ENCODE measurements at regions not wholly inside any gene's neighbourhood (a gene's known extent, or its start where the extent isn't known, plus 50 kb on each side); places are given as distances from the start of the nearest gene placed in this dataset.

- no peak overlapping the region for H2AFZ ChIP-seq (ENCODE audit: low read length)
- H3K4me2 ChIP-seq (ENCODE audit: low read depth, low read length, poor library complexity, severe bottlenecking), result no peak overlapping the region
- no peaks in the 10 kb centered on the region for H3K36me3 ChIP-seq (ENCODE audit: insufficient read depth, low read length)
- H3K27me3 ChIP-seq (ENCODE audit: insufficient read depth, low read length, poor library complexity, severe bottlenecking), result no peaks in the 10 kb centered on the region
- no peaks in the 10 kb centered on the region for H3K4me1 ChIP-seq (ENCODE audit: insufficient read depth, low read length, poor library complexity, severe bottlenecking)
- H3K4me3 ChIP-seq (ENCODE audit: low read length, poor library complexity, severe bottlenecking), result no peak overlapping the region
- H3K79me2 ChIP-seq (ENCODE audit: insufficient read depth, low read length), result no peaks in the 10 kb centered on the region
- H3K9me2 ChIP-seq (replicated peaks; ENCODE audit: low read depth, low read length), result no peaks in the 10 kb centered on the region
- no peak overlapping the region for H3K9ac ChIP-seq (ENCODE audit: low read depth, low read length, poor library complexity, severe bottlenecking)
- TF ChIP-seq EZH2phosphoT487 (IDR thresholded peaks at IDR 0.05; ENCODE audit: borderline replicate concordance) (no peak), CTCF (conservative IDR thresholded peaks at IDR 0.05; ENCODE audit: low read length) (no peak)
- no peaks in the 10 kb centered on the region for H4K20me1 ChIP-seq (ENCODE audit: insufficient read depth, low read length, poor library complexity, severe bottlenecking)
- no peaks in the 10 kb centered on the region for H3K9me3 ChIP-seq (ENCODE audit: insufficient read depth, low read depth, low read length)
- no peaks in the 10 kb centered on the region for H3F3A ChIP-seq (ENCODE audit: low read depth)
Measured at GRCh38 chr6:76892542-76892941, 570.7 kb downstream of the HTR1B start.

- H3K27me3 ChIP-seq (ENCODE audit: insufficient read depth, low read length, poor library complexity, severe bottlenecking), result no peaks in the 10 kb centered on the region
- H3K4me2 ChIP-seq (ENCODE audit: low read depth, low read length, poor library complexity, severe bottlenecking), result no peak overlapping the region
- H3K36me3 ChIP-seq (ENCODE audit: insufficient read depth, low read length), result no peaks in the 10 kb centered on the region
- H3K9me2 ChIP-seq (replicated peaks; ENCODE audit: low read depth, low read length), result no peaks in the 10 kb centered on the region
- no peak overlapping the region for H2AFZ ChIP-seq (ENCODE audit: low read length)
- no peak overlapping the region for H3K4me3 ChIP-seq (ENCODE audit: low read length, poor library complexity, severe bottlenecking)
- H4K20me1 ChIP-seq (ENCODE audit: insufficient read depth, low read length, poor library complexity, severe bottlenecking), result no peaks in the 10 kb centered on the region
- H3K9me3 ChIP-seq (ENCODE audit: insufficient read depth, low read depth, low read length), result no peaks in the 10 kb centered on the region
- no peaks in the 10 kb centered on the region for H3K79me2 ChIP-seq (ENCODE audit: insufficient read depth, low read length)
- H3K4me1 ChIP-seq (ENCODE audit: insufficient read depth, low read length, poor library complexity, severe bottlenecking), result no peaks in the 10 kb centered on the region
- no peaks in the 10 kb centered on the region for H3F3A ChIP-seq (ENCODE audit: low read depth)
- no peak overlapping the region for H3K9ac ChIP-seq (ENCODE audit: low read depth, low read length, poor library complexity, severe bottlenecking)
- TF ChIP-seq EZH2phosphoT487 (IDR thresholded peaks at IDR 0.05; ENCODE audit: borderline replicate concordance) (no peak), CTCF (conservative IDR thresholded peaks at IDR 0.05; ENCODE audit: low read length) (no peak)
Measured at GRCh38 chr6:76888351-76888750, 574.9 kb downstream of the HTR1B start.

- Histone ChIP-seq H3K36me3 (ENCODE audit: insufficient read depth, low read length) (no peaks in the 10 kb centered on the region), H3K4me1 (ENCODE audit: insufficient read depth, low read length, poor library complexity, severe bottlenecking) (no peaks in the 10 kb centered on the region), H3K9me3 (ENCODE audit: insufficient read depth, low read depth, low read length) (no peaks in the 10 kb centered on the region), H2AFZ (ENCODE audit: low read length) (no peak overlapping the region), H3F3A (ENCODE audit: low read depth) (no peaks in the 10 kb centered on the region), H3K79me2 (ENCODE audit: insufficient read depth, low read length) (no peaks in the 10 kb centered on the region), H3K27me3 (ENCODE audit: insufficient read depth, low read length, poor library complexity, severe bottlenecking) (no peaks in the 10 kb centered on the region), H4K20me1 (ENCODE audit: insufficient read depth, low read length, poor library complexity, severe bottlenecking) (no peaks in the 10 kb centered on the region), H3K9me2 (replicated peaks; ENCODE audit: low read depth, low read length) (no peaks in the 10 kb centered on the region), H3K4me2 (ENCODE audit: low read depth, low read length, poor library complexity, severe bottlenecking) (no peak overlapping the region), H3K9ac (ENCODE audit: low read depth, low read length, poor library complexity, severe bottlenecking) (no peak overlapping the region), H3K4me3 (ENCODE audit: low read length, poor library complexity, severe bottlenecking) (no peak overlapping the region)
- no peak for TF ChIP-seq CTCF (conservative IDR thresholded peaks at IDR 0.05; ENCODE audit: low read length)
- no peak for TF ChIP-seq EZH2phosphoT487 (IDR thresholded peaks at IDR 0.05; ENCODE audit: borderline replicate concordance)
Measured at GRCh38 chr6:76886900-76887299, 576.4 kb downstream of the HTR1B start.
